ENCODE measurements at regions not wholly inside any gene's neighbourhood (a gene's known extent, or its start where the extent isn't known, plus 50 kb on each side); places are given as distances from the start of the nearest gene placed in this dataset.
"Not testable (repeated sequence)": the region's sequence is repeated elsewhere in the genome, so short reads cannot be mapped to it uniquely, and the experiment has no call there.

DNA sequence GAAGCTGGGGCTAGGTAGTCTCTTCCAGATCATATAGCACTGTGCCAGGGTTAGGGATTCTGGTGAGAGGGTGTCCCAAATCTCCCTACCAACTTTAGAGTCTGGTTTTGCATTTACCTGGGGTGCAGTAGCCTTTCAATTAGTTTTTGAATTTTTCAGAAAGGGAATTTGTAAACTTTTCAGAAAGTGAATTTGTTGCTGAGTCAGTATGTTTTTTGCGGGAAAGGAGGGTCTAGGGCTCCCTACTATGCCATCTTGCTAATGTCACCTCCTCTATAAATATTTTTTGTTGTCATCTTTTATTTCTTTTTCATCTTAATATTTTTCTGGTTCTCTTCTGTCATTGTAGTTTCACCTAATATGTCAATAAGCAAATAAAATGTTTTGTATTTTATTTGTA lies 95.8 kb upstream of the FAM98A start:
- Histone ChIP-seq H3K9me2 (ENCODE audit: insufficient read depth, low read length) (no peaks in the 10 kb centered on the region), H4K20me1 (ENCODE audit: insufficient read depth, low read length) (no peaks in the 10 kb centered on the region), H3K4me1 (ENCODE audit: insufficient read depth, low read length, poor library complexity, severe bottlenecking) (no peaks in the 10 kb centered on the region), H3K9me3 (ENCODE audit: low read length) (no peaks in the 10 kb centered on the region), H3K36me3 (ENCODE audit: insufficient read depth, low read length) (no peaks in the 10 kb centered on the region), H2AFZ (ENCODE audit: low read length) (no peak overlapping the region), H3K4me3 (ENCODE audit: low read depth, low read length, poor library complexity, severe bottlenecking) (no peak overlapping the region), H3K27ac (ENCODE audit: low read depth, low read length, poor library complexity, severe bottlenecking) (no peak overlapping the region), H3K79me2 (ENCODE audit: insufficient read depth, low read depth, low read length) (no peaks in the 10 kb centered on the region), H3K4me2 (ENCODE audit: low read length) (no peak overlapping the region)
- BruUV-seq (replicated peaks): no TSS peak
- intact Hi-C loops (cut with micrococcal nuclease; ENCODE audit: unreplicated experiment): no loop called here
- TF ChIP-seq EZH2phosphoT487 (IDR thresholded peaks at IDR 0.05; ENCODE audit: borderline replicate concordance, low read depth, low read length): no peak
- TF ChIP-seq, protein P1, sequence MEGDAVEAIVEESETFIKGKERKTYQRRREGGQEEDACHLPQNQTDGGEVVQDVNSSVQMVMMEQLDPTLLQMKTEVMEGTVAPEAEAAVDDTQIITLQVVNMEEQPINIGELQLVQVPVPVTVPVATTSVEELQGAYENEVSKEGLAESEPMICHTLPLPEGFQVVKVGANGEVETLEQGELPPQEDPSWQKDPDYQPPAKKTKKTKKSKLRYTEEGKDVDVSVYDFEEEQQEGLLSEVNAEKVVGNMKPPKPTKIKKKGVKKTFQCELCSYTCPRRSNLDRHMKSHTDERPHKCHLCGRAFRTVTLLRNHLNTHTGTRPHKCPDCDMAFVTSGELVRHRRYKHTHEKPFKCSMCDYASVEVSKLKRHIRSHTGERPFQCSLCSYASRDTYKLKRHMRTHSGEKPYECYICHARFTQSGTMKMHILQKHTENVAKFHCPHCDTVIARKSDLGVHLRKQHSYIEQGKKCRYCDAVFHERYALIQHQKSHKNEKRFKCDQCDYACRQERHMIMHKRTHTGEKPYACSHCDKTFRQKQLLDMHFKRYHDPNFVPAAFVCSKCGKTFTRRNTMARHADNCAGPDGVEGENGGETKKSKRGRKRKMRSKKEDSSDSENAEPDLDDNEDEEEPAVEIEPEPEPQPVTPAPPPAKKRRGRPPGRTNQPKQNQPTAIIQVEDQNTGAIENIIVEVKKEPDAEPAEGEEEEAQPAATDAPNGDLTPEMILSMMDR (conservative IDR thresholded peaks at IDR 0.05; ENCODE audit: low read length): no peak
- ChIA-PET CTCF (ENCODE audit: unreplicated experiment) (no interaction called here), POLR2A (interaction anchor here (0.6 kb wide), 1 partner anchor 410 kb away, joined by 4 read pairs; no protein-coding TSS in a partner anchor)
- DNase-seq (ENCODE audit: low spot score): no peak

DNA sequence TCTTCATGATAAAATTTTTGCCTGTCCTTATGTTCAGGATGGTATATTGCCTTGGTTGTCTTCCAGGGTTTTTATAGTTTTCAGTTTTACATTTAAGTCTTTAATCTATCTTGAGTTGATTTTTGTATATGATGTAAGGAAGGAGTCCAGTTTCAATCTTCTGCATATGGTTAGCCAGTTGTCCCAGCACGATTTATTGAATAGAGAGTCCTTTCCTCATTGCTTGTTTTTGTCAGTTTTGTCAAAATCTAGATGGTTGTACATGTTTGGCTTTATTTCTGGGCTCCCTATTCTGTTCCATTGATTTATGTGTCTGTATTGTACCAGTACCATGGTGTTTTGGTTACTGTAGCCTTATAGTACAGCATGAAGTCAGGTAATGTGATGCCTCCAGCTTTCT lies 91.6 kb upstream of the FAM98A start:
- H4K20me1 ChIP-seq (ENCODE audit: insufficient read depth, low read length); H3K36me3 ChIP-seq (ENCODE audit: insufficient read depth, low read length); DNase-seq (ENCODE audit: low spot score); H3K9me2 ChIP-seq (ENCODE audit: insufficient read depth, low read length); H2AFZ ChIP-seq (ENCODE audit: low read length); H3K27ac ChIP-seq (ENCODE audit: low read depth, low read length, poor library complexity, severe bottlenecking); BruUV-seq (replicated peaks); intact Hi-C loops (cut with micrococcal nuclease; ENCODE audit: unreplicated experiment); POLR2A ChIA-PET; H3K4me3 ChIP-seq (ENCODE audit: low read depth, low read length, poor library complexity, severe bottlenecking); H3K4me1 ChIP-seq (ENCODE audit: insufficient read depth, low read length, poor library complexity, severe bottlenecking); H3K9me3 ChIP-seq (ENCODE audit: low read length); H3K4me2 ChIP-seq (ENCODE audit: low read length); H3K79me2 ChIP-seq (ENCODE audit: insufficient read depth, low read depth, low read length); CTCF ChIA-PET (ENCODE audit: unreplicated experiment): not testable (repeated sequence)

DNA sequence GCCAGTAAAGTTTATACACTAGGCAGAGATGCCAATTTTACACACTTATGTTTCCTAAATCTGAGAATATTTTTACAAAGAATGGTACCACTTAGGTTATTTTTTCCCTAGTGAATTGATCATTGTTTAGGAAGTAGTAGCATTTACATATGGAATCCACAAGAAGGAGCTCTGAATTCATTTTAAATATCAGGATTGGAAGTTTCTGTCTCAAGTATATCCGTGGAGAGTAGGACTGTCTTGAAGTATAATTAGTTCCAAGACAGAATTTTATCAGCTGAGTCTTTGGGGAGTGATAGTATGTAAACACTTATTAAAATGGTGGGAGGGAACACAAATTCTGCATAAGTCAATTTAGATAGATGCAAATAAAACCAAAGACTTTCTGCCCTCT lies 82.3 kb upstream of the FAM98A start:
- H2AFZ ChIP-seq (ENCODE audit: low read length): no peak overlapping the region
- POLR2A ChIA-PET: no interaction called here
- no TSS peak for BruUV-seq (replicated peaks)
- no peaks in the 10 kb centered on the region for H3K9me2 ChIP-seq (ENCODE audit: insufficient read depth, low read length)
- no peaks in the 10 kb centered on the region for H3K4me1 ChIP-seq (ENCODE audit: insufficient read depth, low read length, poor library complexity, severe bottlenecking)
- intact Hi-C loops (cut with micrococcal nuclease; ENCODE audit: unreplicated experiment): no loop called here
- no peaks in the 10 kb centered on the region for H3K36me3 ChIP-seq (ENCODE audit: insufficient read depth, low read length)
- H3K9me3 ChIP-seq (ENCODE audit: low read length): no peaks in the 10 kb centered on the region
- no peaks in the 10 kb centered on the region for H3K79me2 ChIP-seq (ENCODE audit: insufficient read depth, low read depth, low read length)
- TF ChIP-seq, protein P1 (conservative IDR thresholded peaks at IDR 0.05; ENCODE audit: low read length): 0 out of 2 replicates have a peak, but pooled peaks have one; percentile 38
- TF ChIP-seq EZH2phosphoT487 (IDR thresholded peaks at IDR 0.05; ENCODE audit: borderline replicate concordance, low read depth, low read length): no peak
- CTCF ChIA-PET (ENCODE audit: unreplicated experiment): no interaction called here
- DNase-seq (ENCODE audit: low spot score): no peak
- H3K27ac ChIP-seq (ENCODE audit: low read depth, low read length, poor library complexity, severe bottlenecking): no peak overlapping the region
- no peaks in the 10 kb centered on the region for H4K20me1 ChIP-seq (ENCODE audit: insufficient read depth, low read length)
- no peak overlapping the region for H3K4me2 ChIP-seq (ENCODE audit: low read length)
- no peak overlapping the region for H3K4me3 ChIP-seq (ENCODE audit: low read depth, low read length, poor library complexity, severe bottlenecking)

Measured in OCI-LY7 (cell line).